Stimulated activated CD4-positive, alpha-beta T cell treated with anti-CD3 and anti-CD28 coated beads, Interleukin-12 subunit alpha, Interleukin-12 subunit beta, amount 100 ng/mL, for 48 hours (primary cell): ENCODE measurements at regions not wholly inside any gene's neighbourhood (a gene's known extent, or its start where the extent isn't known, plus 50 kb on each side); places are given as distances from the start of the nearest gene placed in this dataset.
"Not testable (repeated sequence)": the region's sequence is repeated elsewhere in the genome, so short reads cannot be mapped to it uniquely, and the experiment has no call there.

Experiments used
- DNase-seq, 3 donors: peaks; one replicate each; pipeline ENCODE4 v3.0.0-alpha.2; 2020; ENCODE audit warnings: low read depth in 2 of 3, low spot score in 1 of 3

- DNase-seq, result no peak
Observed at GRCh38 chr4:40681600-40681999, 51.9 kb upstream of the RBM47 start.

DNA sequence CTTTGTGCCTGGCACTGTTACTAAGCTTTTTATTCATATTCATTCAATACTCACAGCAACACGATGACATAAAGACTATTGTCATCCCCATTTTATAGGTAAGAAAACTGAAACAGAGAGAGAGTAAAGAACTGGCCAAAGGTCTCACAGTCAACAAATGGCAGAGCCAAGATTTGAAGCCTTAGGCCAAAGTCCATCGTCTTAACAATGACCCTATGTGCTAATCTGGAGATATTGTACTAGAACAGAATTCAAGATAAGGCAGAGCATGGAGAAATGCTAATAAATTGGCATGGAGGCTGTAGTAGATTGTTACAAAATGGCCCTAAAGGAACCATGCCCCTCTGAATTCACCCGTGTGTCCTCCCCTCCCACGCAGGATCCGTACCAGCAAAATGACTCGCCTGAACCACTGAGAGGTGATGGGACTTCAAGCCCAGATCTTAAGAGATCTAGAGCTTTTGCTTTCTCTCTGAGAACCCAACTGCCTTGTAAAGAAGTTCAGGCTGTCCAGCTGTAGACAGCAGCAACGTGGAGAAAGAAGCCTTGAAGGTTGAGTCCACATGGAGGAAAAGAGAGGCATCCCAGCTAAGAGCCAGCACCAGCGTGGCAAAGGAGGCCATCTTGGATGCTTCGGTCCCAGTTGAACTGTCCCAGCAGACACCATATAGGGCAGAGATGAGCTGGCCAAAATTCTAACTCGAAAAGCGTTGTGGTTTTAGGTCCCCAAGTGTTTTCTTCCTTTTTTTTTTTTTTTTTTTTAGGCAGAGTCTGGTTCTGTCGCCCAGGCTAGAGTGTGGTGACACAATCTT is 52.8 kb upstream of the RBM47 start:
- DNase-seq, result peak in 1 of 3 donors; percentile 36

- DNase-seq, result not testable (repeated sequence)
Observed at GRCh38 chr4:40683536-40684145, 54.0 kb upstream of the RBM47 start.

DNA sequence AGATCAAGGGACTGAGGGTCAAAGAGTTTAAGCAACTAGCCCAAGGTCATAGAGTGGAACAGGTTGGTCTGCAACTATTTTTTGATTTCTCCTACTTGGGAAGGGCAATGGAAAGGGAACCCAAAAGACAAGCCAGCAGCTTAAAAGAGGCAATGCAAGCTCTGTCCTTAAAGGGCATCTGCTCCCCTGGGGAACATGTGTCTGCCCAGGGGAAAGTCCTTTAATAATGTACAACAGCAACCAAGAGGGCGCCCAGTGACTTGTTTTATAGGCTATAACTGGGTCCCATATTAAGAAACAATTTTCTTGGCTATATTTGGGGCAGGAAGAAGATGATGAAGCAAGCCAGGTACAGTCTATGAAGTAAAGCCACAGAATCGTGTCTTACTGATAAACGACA is 54.7 kb upstream of the RBM47 start:
- DNase-seq, result no peak

GRCh38 chr4:40685300-40685699 is 55.6 kb upstream of the RBM47 start:
- no peak for DNase-seq

DNA sequence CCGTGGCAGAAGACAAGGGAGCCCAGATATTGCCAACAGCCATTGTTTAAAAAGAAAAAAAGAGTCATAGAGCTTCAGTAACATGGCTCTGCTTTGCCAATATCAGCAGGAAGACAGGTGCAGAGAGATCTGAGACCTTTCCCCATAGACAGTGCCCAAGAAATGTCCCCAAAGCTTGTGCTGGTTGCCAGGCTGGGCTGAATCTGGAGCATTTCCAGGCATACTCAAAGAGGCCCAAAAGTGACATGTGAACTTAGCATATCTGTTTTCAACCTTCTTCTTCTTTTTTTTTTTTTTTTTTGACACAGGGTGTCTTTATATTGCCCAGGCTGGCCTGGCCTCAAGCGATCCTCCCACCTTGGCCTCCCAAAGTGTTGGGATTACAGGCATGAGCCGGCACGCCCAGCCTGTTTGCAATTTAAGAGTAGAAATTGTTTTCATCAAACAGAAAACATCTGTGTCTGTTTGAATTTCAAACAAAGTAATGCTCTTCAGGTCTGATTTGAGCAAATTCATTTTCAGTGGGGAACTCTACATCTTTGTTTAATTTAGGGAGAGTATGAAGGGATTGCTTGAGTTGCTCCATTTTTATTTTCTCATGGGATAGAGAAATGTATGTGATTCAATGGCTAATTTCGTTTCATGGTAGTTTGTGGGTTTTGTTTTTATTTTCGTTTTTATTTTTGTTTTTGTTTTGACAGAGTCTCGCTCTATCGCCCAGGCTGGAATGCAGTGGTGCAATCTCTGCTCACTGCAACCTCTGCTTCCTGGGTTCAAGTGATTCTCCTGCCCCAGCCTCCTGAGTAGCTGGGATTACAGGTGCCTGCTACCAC is 56.6 kb upstream of the RBM47 start:
- no peak for DNase-seq

GRCh38 chr4:40687676-40688389 is 58.2 kb upstream of the RBM47 start:
- DNase-seq, result no peak

- DNase-seq, result peak in 2 of 3 donors; percentile 34 to 54
Observed at GRCh38 chr4:40688446-40689095, 58.9 kb upstream of the RBM47 start.

- no peak for DNase-seq
Observed at GRCh38 chr4:40693946-40694345, 55.8 kb upstream of the NSUN7 start.

DNA sequence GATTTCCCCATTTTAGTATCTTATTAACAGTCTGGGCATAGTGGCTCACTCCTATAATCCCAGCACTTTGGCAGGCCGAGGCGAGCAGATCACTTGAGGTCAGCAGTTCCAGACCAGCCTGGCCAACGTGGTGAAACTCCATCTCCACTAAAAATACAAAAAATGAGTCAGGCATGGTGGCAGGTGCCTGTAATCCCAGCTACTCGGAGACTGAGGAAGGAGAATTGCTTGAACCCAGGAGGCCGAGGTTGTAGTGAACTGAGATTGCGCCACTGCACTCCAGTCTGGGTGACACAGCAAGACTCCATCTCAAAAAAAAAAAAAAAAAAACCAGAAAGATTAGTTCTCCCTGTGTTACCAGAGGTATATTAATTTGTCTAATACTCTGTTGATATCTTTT is 52.3 kb upstream of the NSUN7 start:
- DNase-seq, result not testable (repeated sequence)

DNA sequence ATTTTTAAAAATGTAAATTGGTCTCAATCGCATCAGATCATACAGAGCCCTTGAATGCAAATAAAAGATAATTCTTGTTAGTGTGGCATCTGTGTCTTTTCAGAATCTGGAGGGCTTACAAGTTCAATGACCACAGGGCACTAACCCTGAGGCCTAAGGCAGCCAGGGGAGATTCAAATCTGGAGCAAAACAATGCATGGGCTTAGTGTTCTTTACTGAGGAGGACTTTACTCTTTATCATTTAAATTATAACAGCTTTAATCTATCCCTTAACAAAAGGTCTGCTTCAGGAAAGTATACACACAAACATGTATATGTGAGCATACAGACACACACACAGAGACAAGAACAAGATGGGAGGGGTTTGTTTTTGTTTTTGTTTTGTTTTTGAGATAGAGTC is 51.0 kb upstream of the NSUN7 start:
- DNase-seq, result no peak

GRCh38 chr4:40699648-40700047 is 50.1 kb upstream of the NSUN7 start:
- DNase-seq, result no peak
